Neutrophil (primary cell): ENCODE measurements at regions not wholly inside any gene's neighbourhood (a gene's known extent, or its start where the extent isn't known, plus 50 kb on each side); places are given as distances from the start of the nearest gene placed in this dataset.

Experiments used
- H3K27ac ChIP-seq: fragments of 200-600 bp; sonication (generic); 2 replicates; pipeline ENCODE4 v1.5.1; 2016; ENCODE audit warnings: mild to moderate bottlenecking, moderate library complexity
- H3K27me3 ChIP-seq: fragments of 200-600 bp; sonication (generic); 2 replicates; pipeline ENCODE4 v1.6.0; 2016; ENCODE audit warnings: mild to moderate bottlenecking
- H3K36me3 ChIP-seq: fragments of 200-600 bp; sonication (generic); 2 replicates; pipeline ENCODE4 v1.5.1; 2017
- H3K4me1 ChIP-seq, 2 experiments: fragments of 200-600 bp in 1 of 2; sonication (generic) in 1 of 2; 1 replicate in 1 of 2; 2 replicates in 1 of 2; pipeline versions ENCODE4 v1.5.1 to v1.6.1; 2013 to 2016; ENCODE audit warnings: low read depth in 1 of 2, low read length in 1 of 2, mild to moderate bottlenecking in 1 of 2, moderate library complexity in 1 of 2; ENCODE audit not compliant: control insufficient read depth in 1 of 2, insufficient read depth in 1 of 2
- H3K4me3 ChIP-seq, 2 experiments: fragments of 200-600 bp in 1 of 2; sonication (generic) in 1 of 2; 1 replicate in 1 of 2; 2 replicates in 1 of 2; pipeline ENCODE4 v1.5.1; 2013 to 2016; ENCODE audit warnings: low read depth in 1 of 2, low read length in 1 of 2, mild to moderate bottlenecking in 1 of 2, moderate library complexity in 1 of 2
- H3K9me3 ChIP-seq: fragments of 200-600 bp; sonication (generic); 2 replicates; pipeline ENCODE4 v1.5.1; 2016
- TF ChIP-seq, protein P1 (sequence below): fragments of 200-600 bp; sonication (generic); IDR thresholded peaks from 2 replicates; pipeline ENCODE4 v1.5.1; 2016; ENCODE audit warnings: antibody characterized with exemption

GRCh38 chr21:38714039-38714817, 91.5 kb upstream of the ETS2 start:
- Histone ChIP-seq H3K27ac (no peak overlapping the region), H3K27me3 (no peaks in the 10 kb centered on the region), H3K9me3 (no peaks in the 10 kb centered on the region), H3K36me3 (no peaks in the 10 kb centered on the region), H3K4me3 (no peak overlapping the region), H3K4me1 (peaks cover 11 to 15% of the 10 kb centered on the region in 2 experiments)
- TF ChIP-seq, protein P1, sequence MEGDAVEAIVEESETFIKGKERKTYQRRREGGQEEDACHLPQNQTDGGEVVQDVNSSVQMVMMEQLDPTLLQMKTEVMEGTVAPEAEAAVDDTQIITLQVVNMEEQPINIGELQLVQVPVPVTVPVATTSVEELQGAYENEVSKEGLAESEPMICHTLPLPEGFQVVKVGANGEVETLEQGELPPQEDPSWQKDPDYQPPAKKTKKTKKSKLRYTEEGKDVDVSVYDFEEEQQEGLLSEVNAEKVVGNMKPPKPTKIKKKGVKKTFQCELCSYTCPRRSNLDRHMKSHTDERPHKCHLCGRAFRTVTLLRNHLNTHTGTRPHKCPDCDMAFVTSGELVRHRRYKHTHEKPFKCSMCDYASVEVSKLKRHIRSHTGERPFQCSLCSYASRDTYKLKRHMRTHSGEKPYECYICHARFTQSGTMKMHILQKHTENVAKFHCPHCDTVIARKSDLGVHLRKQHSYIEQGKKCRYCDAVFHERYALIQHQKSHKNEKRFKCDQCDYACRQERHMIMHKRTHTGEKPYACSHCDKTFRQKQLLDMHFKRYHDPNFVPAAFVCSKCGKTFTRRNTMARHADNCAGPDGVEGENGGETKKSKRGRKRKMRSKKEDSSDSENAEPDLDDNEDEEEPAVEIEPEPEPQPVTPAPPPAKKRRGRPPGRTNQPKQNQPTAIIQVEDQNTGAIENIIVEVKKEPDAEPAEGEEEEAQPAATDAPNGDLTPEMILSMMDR = no peak

- H3K4me3 ChIP-seq = no peak overlapping the region
- H3K4me1 ChIP-seq = peaks cover 11 to 15% of the 10 kb centered on the region in 2 experiments
- no peaks in the 10 kb centered on the region for H3K9me3 ChIP-seq
- no peaks in the 10 kb centered on the region for H3K27me3 ChIP-seq
- H3K36me3 ChIP-seq = no peaks in the 10 kb centered on the region
- no peak overlapping the region for H3K27ac ChIP-seq
- TF ChIP-seq, protein P1 = no peak
These were observed 90.7 kb upstream of the ETS2 start for GRCh38 chr21:38714999-38715398.

- TF ChIP-seq, protein P1 = no peak
- no peaks in the 10 kb centered on the region for H3K9me3 ChIP-seq
- peaks cover 11 to 15% of the 10 kb centered on the region in 2 experiments for H3K4me1 ChIP-seq
- H3K27me3 ChIP-seq = no peaks in the 10 kb centered on the region
- H3K4me3 ChIP-seq = no peak overlapping the region
- no peaks in the 10 kb centered on the region for H3K36me3 ChIP-seq
- H3K27ac ChIP-seq = no peak overlapping the region
These were observed 89.6 kb upstream of the ETS2 start for GRCh38 chr21:38716088-38716487.

DNA sequence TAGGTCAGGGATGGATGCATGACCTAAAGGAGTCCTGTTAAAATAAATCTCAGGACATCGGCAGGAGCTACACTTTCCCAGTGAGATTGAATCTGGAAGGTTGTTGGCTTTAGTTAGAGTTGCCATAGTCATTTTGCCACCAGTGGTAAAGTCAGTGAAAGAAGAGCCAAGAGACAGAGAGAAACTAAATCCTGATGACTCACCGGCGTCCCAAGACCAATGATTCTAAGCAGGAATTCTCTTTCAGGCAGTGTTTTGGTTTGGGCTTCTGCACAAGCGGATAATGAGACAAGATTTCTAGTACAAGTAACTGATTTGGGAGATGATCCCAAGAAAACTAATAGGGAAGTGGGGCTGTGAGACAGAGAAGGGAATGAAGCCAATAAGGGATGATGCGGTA, 88.8 kb upstream of the ETS2 start:
- H3K27me3 ChIP-seq = no peaks in the 10 kb centered on the region
- peaks cover 11 to 15% of the 10 kb centered on the region in 2 experiments for H3K4me1 ChIP-seq
- TF ChIP-seq, protein P1 = no peak
- no peaks in the 10 kb centered on the region for H3K36me3 ChIP-seq
- H3K27ac ChIP-seq = no peak overlapping the region
- H3K9me3 ChIP-seq = no peaks in the 10 kb centered on the region
- H3K4me3 ChIP-seq = no peak overlapping the region

DNA sequence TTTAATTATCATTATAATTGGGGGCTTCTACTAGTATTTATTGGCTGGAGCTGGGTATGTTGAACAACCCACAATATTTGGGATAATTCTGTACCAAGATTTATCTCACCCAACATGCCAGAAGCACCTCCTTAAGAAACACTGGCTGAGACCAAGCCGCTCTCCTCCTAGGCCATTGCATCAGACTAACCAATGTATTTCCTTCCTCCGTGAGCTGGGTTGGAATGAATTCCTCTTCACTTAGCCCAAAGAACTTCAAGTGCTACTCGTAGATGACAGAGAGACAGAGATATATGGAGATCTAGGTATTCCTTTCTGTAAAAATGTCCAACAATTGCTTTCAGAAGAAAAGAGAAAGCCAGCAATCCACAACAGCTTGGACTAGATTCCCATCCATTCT, 87.2 kb upstream of the ETS2 start:
- Histone ChIP-seq H3K36me3 (no peaks in the 10 kb centered on the region), H3K4me1 (peaks cover 11 to 15% of the 10 kb centered on the region in 2 experiments), H3K27ac (no peak overlapping the region), H3K27me3 (no peaks in the 10 kb centered on the region), H3K9me3 (no peaks in the 10 kb centered on the region), H3K4me3 (no peak overlapping the region)
- TF ChIP-seq, protein P1 = no peak
